IMR-90 (cell line): ENCODE measurements at regions not wholly inside any gene's neighbourhood (a gene's known extent, or its start where the extent isn't known, plus 50 kb on each side); places are given as distances from the start of the nearest gene placed in this dataset.

Experiments
- ATAC-seq: fragments of 200-7000 bp; cut with Tn5 transposase; 2 replicates; pipeline ENCODE4 v1.9.1; 2020; ENCODE audit warnings: low read depth, mild to moderate bottlenecking, moderate library complexity
- BruUV-seq: library from RNA; stranded (reverse); fragments of 400-500 nt; replicated peaks from 2 replicates; lab custom pipeline; 2021; lab: Mats Ljungman, UMichigan
- CTCF ChIA-PET: fragments of 300-600 bp; formaldehyde crosslinking; extraction: SDS; loops from one replicate; lab custom pipeline; 2021; ENCODE audit warnings: antibody characterized with exemption; lab: Yijun Ruan, JAX
- POLR2A ChIA-PET: fragments of 300-600 bp; sonication (Branson Sonifier 250); formaldehyde crosslinking; loops from one replicate; lab custom pipeline; 2022; ENCODE audit warnings: antibody characterized with exemption; ENCODE audit not compliant: unreplicated experiment; lab: Charles Lee
- DNase-seq: peaks from one replicate; pipeline ENCODE4 v3.0.0; 2013
- H2AFZ ChIP-seq: replicated peaks from 2 replicates; pipeline ENCODE3; 2013; ENCODE audit warnings: low read length, mild to moderate bottlenecking; ENCODE audit not compliant: poor library complexity
- H2AK5ac ChIP-seq: 2 replicates; pipeline ENCODE4 v1.6.1; 2013; ENCODE audit warnings: low read depth, low read length, inconsistent platforms
- H2AK9ac ChIP-seq: replicated peaks from 2 replicates; pipeline ENCODE3; 2013; ENCODE audit warnings: mild to moderate bottlenecking, low read depth, low read length, moderate library complexity; ENCODE audit not compliant: poor library complexity
- H2BK120ac ChIP-seq: 2 replicates; pipeline ENCODE4 v1.6.1; 2013; ENCODE audit warnings: low read depth, low read length, inconsistent platforms
- H2BK15ac ChIP-seq: 3 replicates; pipeline ENCODE4 v1.6.1; 2013; ENCODE audit warnings: low read depth, low read length, inconsistent platforms
- H2BK20ac ChIP-seq: 2 replicates; pipeline ENCODE4 v1.6.1; 2013; ENCODE audit warnings: low read depth, mild to moderate bottlenecking, inconsistent platforms, low read length, moderate library complexity
- H2BK5ac ChIP-seq: 2 replicates; pipeline ENCODE4 v1.6.1; 2013; ENCODE audit warnings: mild to moderate bottlenecking, low read depth, low read length, inconsistent platforms; ENCODE audit not compliant: poor library complexity, severe bottlenecking
- H3K14ac ChIP-seq: replicated peaks from 2 replicates; pipeline ENCODE4 v1.6.1; 2013; ENCODE audit warnings: low read depth, low read length, inconsistent platforms
- H3K18ac ChIP-seq: 2 replicates; pipeline ENCODE4 v1.6.1; 2013; ENCODE audit warnings: low read depth, low read length, control low read depth
- H3K23ac ChIP-seq: 2 replicates; pipeline ENCODE4 v1.6.1; 2013; ENCODE audit warnings: low read depth, low read length, inconsistent platforms
- H3K27ac ChIP-seq: 2 replicates; pipeline ENCODE4 v1.5.1; 2013; ENCODE audit warnings: mild to moderate bottlenecking, control low read depth, low read length; ENCODE audit not compliant: insufficient read depth
- H3K27me3 ChIP-seq: 2 replicates; pipeline ENCODE4 v1.6.1; 2013; ENCODE audit warnings: low read length; ENCODE audit not compliant: control insufficient read depth, insufficient read depth
- H3K36me3 ChIP-seq: 2 replicates; pipeline ENCODE4 v1.6.1; 2013; ENCODE audit warnings: low read length, mixed read lengths; ENCODE audit not compliant: control insufficient read depth, insufficient read depth
- H3K4ac ChIP-seq: 2 replicates; pipeline ENCODE4 v1.6.1; 2013; ENCODE audit warnings: low read depth, low read length, inconsistent platforms
- H3K4me1 ChIP-seq: 2 replicates; pipeline ENCODE4 v1.6.1; 2013; ENCODE audit warnings: low read length, mixed read lengths; ENCODE audit not compliant: control insufficient read depth, insufficient read depth
- H3K4me2 ChIP-seq: 2 replicates; pipeline ENCODE4 v1.6.1; 2013; ENCODE audit warnings: low read depth, mild to moderate bottlenecking, control low read depth, low read length, moderate library complexity
- H3K4me3 ChIP-seq: 2 replicates; pipeline ENCODE4 v1.5.1; 2013; ENCODE audit warnings: low read depth, mild to moderate bottlenecking, control low read depth, low read length, moderate library complexity; ENCODE audit not compliant: insufficient read depth
- H3K56ac ChIP-seq: 2 replicates; pipeline ENCODE4 v1.6.1; 2013; ENCODE audit warnings: low read length, inconsistent platforms; ENCODE audit not compliant: insufficient read depth; ENCODE audit errors: extremely low read depth
- H3K79me1 ChIP-seq, 2 experiments: 2 replicates each; pipeline ENCODE4 v1.6.1; 2013; ENCODE audit warnings: low read length in 2 of 2, inconsistent platforms in 1 of 2, low read depth in 1 of 2
- H3K9ac ChIP-seq: 2 replicates; pipeline ENCODE4 v1.6.1; 2013; ENCODE audit warnings: low read depth, low read length, control low read depth
- H3K9me1 ChIP-seq: 2 replicates; pipeline ENCODE4 v1.6.1; 2013; ENCODE audit warnings: low read length, inconsistent platforms; ENCODE audit not compliant: insufficient read depth
- H3K9me3 ChIP-seq: 2 replicates; pipeline ENCODE4 v1.6.1; 2013; ENCODE audit warnings: low read length; ENCODE audit not compliant: control insufficient read depth, insufficient read depth
- H4K20me1 ChIP-seq: 2 replicates; pipeline ENCODE4 v1.6.1; 2013; ENCODE audit warnings: low read length, inconsistent platforms; ENCODE audit not compliant: insufficient read depth
- H4K5ac ChIP-seq: 2 replicates; pipeline ENCODE4 v1.6.1; 2013; ENCODE audit warnings: mild to moderate bottlenecking, low read depth, low read length, control low read depth
- H4K8ac ChIP-seq, 2 experiments: 2 replicates each; pipeline ENCODE4 v1.6.1; 2013; ENCODE audit warnings: low read depth in 2 of 2, low read length in 2 of 2, control low read depth in 1 of 2, inconsistent platforms in 1 of 2
- H4K91ac ChIP-seq: 2 replicates; pipeline ENCODE4 v1.6.1; 2013; ENCODE audit warnings: low read depth, low read length, inconsistent platforms; ENCODE audit not compliant: insufficient read depth
- BHLHE40 ChIP-seq: fragments of 150-350 bp; IDR thresholded peaks from 2 replicates; pipeline ENCODE4 v1.6.1; 2016; ENCODE audit warnings: mild to moderate bottlenecking, low read depth, low read length
- CEBPB ChIP-seq: IDR thresholded peaks from 2 replicates; pipeline ENCODE4 v1.6.1; 2012; ENCODE audit warnings: low read depth, low read length, improper control_type of control experiment
- CHD1 ChIP-seq: IDR thresholded peaks from 2 replicates; pipeline ENCODE4 v1.6.1; 2012; ENCODE audit warnings: low read depth, low read length, improper control_type of control experiment
- CTCF ChIP-seq: conservative IDR thresholded peaks from 2 replicates; pipeline ENCODE4 v1.5.1; 2012; ENCODE audit warnings: mild to moderate bottlenecking, low read depth, low read length, improper control_type of control experiment
- ELK1 ChIP-seq: fragments of 150-350 bp; IDR thresholded peaks from 2 replicates; pipeline ENCODE4 v1.6.1; 2016; ENCODE audit warnings: low read depth, mild to moderate bottlenecking, low read length, moderate library complexity, borderline replicate concordance
- FOS ChIP-seq: fragments of 150-350 bp; IDR thresholded peaks from 2 replicates; pipeline ENCODE4 v1.6.1; 2016; ENCODE audit warnings: low read depth, low read length
- MAFK ChIP-seq: IDR thresholded peaks from 2 replicates; pipeline ENCODE4 v1.6.1; 2012; ENCODE audit warnings: low read depth, low read length, improper control_type of control experiment
- MAZ ChIP-seq: IDR thresholded peaks from 2 replicates; pipeline ENCODE4 v1.6.1; 2012; ENCODE audit warnings: low read depth, mild to moderate bottlenecking, low read length, improper control_type of control experiment, moderate library complexity, borderline replicate concordance
- MXI1 ChIP-seq: IDR thresholded peaks from 2 replicates; pipeline ENCODE4 v1.6.1; 2012; ENCODE audit warnings: low read depth, mild to moderate bottlenecking, low read length, moderate library complexity, borderline replicate concordance
- NFE2L2 ChIP-seq: fragments of 150-350 bp; IDR thresholded peaks from 2 replicates; pipeline ENCODE4 v1.6.1; 2016; ENCODE audit warnings: low read depth, mild to moderate bottlenecking, low read length
- POLR2A ChIP-seq: IDR thresholded peaks from 2 replicates; pipeline ENCODE4 v1.6.1; 2012; ENCODE audit warnings: mild to moderate bottlenecking, low read depth, low read length
- RAD21 ChIP-seq: IDR thresholded peaks from 2 replicates; pipeline ENCODE4 v1.6.1; 2012; ENCODE audit warnings: low read length, improper control_type of control experiment
- RFX5 ChIP-seq: IDR thresholded peaks from 2 replicates; pipeline ENCODE4 v1.8.0; 2012; ENCODE audit warnings: low read depth, mild to moderate bottlenecking, low read length, moderate library complexity
- SMC3 ChIP-seq: fragments of 150-350 bp; IDR thresholded peaks from 2 replicates; pipeline ENCODE4 v1.6.1; 2016; ENCODE audit warnings: low read depth, mild to moderate bottlenecking, antibody characterized with exemption, low read length, moderate library complexity
- USF2 ChIP-seq: fragments of 150-350 bp; IDR thresholded peaks from 2 replicates; pipeline ENCODE4 v1.6.1; 2017; ENCODE audit warnings: mild to moderate bottlenecking, antibody characterized with exemption, low read length, low read depth
- WGBS, 2 experiments: methylation state at CpG; one replicate each; pipeline versions ENCODE4 v1.1.5 to v1.1.7; 2013; ENCODE audit warnings: missing lambda C conversion rate in 2 of 2; ENCODE audit not compliant: insufficient read length in 1 of 2; ENCODE audit errors: extremely low coverage in 2 of 2; 5-methylcytosine and 5-hydroxymethylcytosine counted together
- dilution Hi-C: fragments of 300-500 bp; cut with HindIII; formaldehyde crosslinking; loops from one replicate; pipeline ENCODE4 v1.14.3; 2018; ENCODE audit warnings: low sequenced_read_pairs; ENCODE audit not compliant: unreplicated experiment
- in situ Hi-C: fragments of 300-500 bp; cut with MboI; formaldehyde crosslinking; loops from 3 replicates; pipeline ENCODE4 v1.14.3; 2019; ENCODE audit warnings: low sequenced_read_pairs, inconsistent platforms, mixed read lengths
- intact Hi-C: fragments of 100-400 bp; cut with micrococcal nuclease; formaldehyde crosslinking; loops from 2 replicates; pipeline ENCODE4 v1.10.0; 2022

- no peak overlapping the region for H2BK120ac ChIP-seq
- no peak overlapping the region for H3K23ac ChIP-seq
- H3K4me3 ChIP-seq: no peak overlapping the region
- no peak overlapping the region for H3K56ac ChIP-seq
- TF ChIP-seq BHLHE40 (no peak), MXI1 (no peak), RAD21 (no peak), MAFK (no peak), SMC3 (no peak), NFE2L2 (no peak), CTCF (no peak), CHD1 (no peak), FOS (no peak), CEBPB (no peak), USF2 (no peak), MAZ (no peak), POLR2A (no peak), ELK1 (no peak), RFX5 (no peak)
- no peak overlapping the region for H2BK15ac ChIP-seq
- no peak overlapping the region for H2BK20ac ChIP-seq
- H2AK5ac ChIP-seq: no peak overlapping the region
- no peak overlapping the region for H2BK5ac ChIP-seq
- H3K18ac ChIP-seq: no peak overlapping the region
- in situ Hi-C loops (no loop called here), dilution Hi-C loops (no loop called here), intact Hi-C loops (no loop called here)
- H3K4me2 ChIP-seq: no peak overlapping the region
- no peak overlapping the region for H4K91ac ChIP-seq
- ATAC-seq (no peak), DNase-seq (no peak)
- no peak overlapping the region for H3K14ac ChIP-seq
- no peaks in the 10 kb centered on the region for H3K4me1 ChIP-seq
- no TSS peak for BruUV-seq
- H3K9ac ChIP-seq: no peak overlapping the region
- H2AFZ ChIP-seq: no peak overlapping the region
- no peaks in the 10 kb centered on the region for H3K9me1 ChIP-seq
- no peaks in the 10 kb centered on the region for H3K36me3 ChIP-seq
- H3K27me3 ChIP-seq: no peaks in the 10 kb centered on the region
- H4K8ac ChIP-seq: no peak overlapping the region
- no peaks in the 10 kb centered on the region for H3K79me1 ChIP-seq
- no peaks in the 10 kb centered on the region for H4K20me1 ChIP-seq
- H2AK9ac ChIP-seq: no peak overlapping the region
- ChIA-PET CTCF (no interaction called here), POLR2A (no interaction called here)
- no peak overlapping the region for H3K27ac ChIP-seq
- 65% methylated on average over 4 of the region's 6 CpGs; no CpG with 5 or more reads in 1 of the 2 experiments for WGBS, 2 experiments
- no peak overlapping the region for H4K5ac ChIP-seq
- no peaks in the 10 kb centered on the region for H3K9me3 ChIP-seq
- H3K4ac ChIP-seq: no peak overlapping the region
Measured at GRCh38 chr9:80498001-80498555, 926.3 kb downstream of the TLE4 start.
